Activated CD8-positive, alpha-beta memory T cell treated with anti-CD3 and anti-CD28 coated beads, Interleukin-2, amount 10 ng/mL, durations not matched to agents 7 days and 5 days (primary cell): ENCODE measurements at regions not wholly inside any gene's neighbourhood (a gene's known extent, or its start where the extent isn't known, plus 50 kb on each side); places are given as distances from the start of the nearest gene placed in this dataset.

Experiments
- ATAC-seq: fragments of 150-1000 bp; cut with Tn5 transposase; one replicate; pipeline ENCODE4 v1.10.0; 2021; ENCODE audit warnings: moderate library complexity
- CTCF ChIA-PET: fragments of 350-600 bp; sonication (Branson Sonifier 250); formaldehyde crosslinking; loops from one replicate; lab custom pipeline; 2021; ENCODE audit warnings: antibody characterized with exemption; lab: Charles Lee
- DNase-seq: peaks from one replicate; pipeline ENCODE4 v3.0.0-alpha.2; 2020
- H3K27ac Mint-ChIP-seq: one replicate; pipeline ENCODE4 v1.8.0; 2021; ENCODE audit warnings: mild to moderate bottlenecking, mixed read lengths
- H3K27me3 Mint-ChIP-seq: one replicate; pipeline ENCODE4 v1.8.0; 2021; ENCODE audit warnings: mixed read lengths
- H3K36me3 Mint-ChIP-seq: one replicate; pipeline ENCODE4 v1.8.0; 2021; ENCODE audit warnings: mild to moderate bottlenecking, mixed read lengths
- H3K4me1 Mint-ChIP-seq: one replicate; pipeline ENCODE4 v1.8.0; 2021; ENCODE audit warnings: mixed read lengths
- H3K4me3 Mint-ChIP-seq: one replicate; pipeline ENCODE4 v1.8.0; 2021; ENCODE audit warnings: mild to moderate bottlenecking, moderate library complexity, mixed read lengths
- H3K9me3 Mint-ChIP-seq: one replicate; pipeline ENCODE4 v1.8.0; 2022; ENCODE audit warnings: low read depth, mixed read lengths

- Mint-ChIP-seq H3K27ac (no peak overlapping the region), H3K27me3 (peaks cover 3% of the 10 kb centered on the region), H3K9me3 (no peaks in the 10 kb centered on the region), H3K4me1 (no peaks in the 10 kb centered on the region), H3K4me3 (no peak overlapping the region), H3K36me3 (no peaks in the 10 kb centered on the region)
- no peak for ATAC-seq
- CTCF ChIA-PET, result no interaction called here
- DNase-seq, result no peak
Measured at GRCh38 chr21:16194095-16194787, 464.5 kb downstream of the USP25 start.

DNA sequence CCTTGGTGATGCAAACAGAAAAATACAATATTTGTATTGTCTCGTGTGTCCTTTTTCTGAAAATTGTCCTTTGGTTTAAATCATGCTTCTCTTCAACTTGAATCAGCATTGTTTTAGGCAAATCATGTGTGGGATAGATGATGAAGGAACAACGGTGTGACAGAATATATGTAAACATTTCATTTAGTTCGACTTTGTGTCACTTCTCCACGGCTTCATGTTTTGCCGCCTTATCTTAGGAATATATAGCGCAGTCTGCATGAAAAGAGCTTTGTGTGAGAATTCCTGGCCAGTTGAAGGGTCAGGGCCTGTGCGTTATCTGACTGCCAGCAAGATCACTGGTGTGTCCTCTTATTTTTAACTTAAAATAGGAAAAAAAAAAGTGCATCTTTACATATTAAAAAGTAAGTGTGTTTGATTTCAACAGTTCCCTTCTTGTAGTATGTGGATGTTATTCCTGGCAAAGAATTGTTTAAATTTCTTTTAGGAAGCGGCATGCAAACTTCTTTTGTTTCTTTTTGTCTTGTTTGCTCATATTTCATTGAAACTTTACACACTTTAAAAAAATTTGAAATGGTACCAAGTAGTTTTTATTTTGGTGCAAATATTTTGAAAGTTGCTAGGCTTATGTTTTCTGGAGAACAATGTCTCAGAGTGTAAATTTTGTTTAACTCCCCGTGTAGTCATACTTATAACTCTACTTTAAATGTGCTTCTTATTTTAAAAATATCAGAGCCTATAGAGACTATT is 465.2 kb downstream of the USP25 start:
- Mint-ChIP-seq H3K27ac (no peak overlapping the region), H3K4me3 (no peak overlapping the region), H3K27me3 (peaks cover 3% of the 10 kb centered on the region), H3K4me1 (no peaks in the 10 kb centered on the region), H3K36me3 (no peaks in the 10 kb centered on the region), H3K9me3 (no peaks in the 10 kb centered on the region)
- no peak for ATAC-seq
- CTCF ChIA-PET, result no interaction called here
- no peak for DNase-seq

GRCh38 chr21:16195538-16195910 is 465.7 kb downstream of the USP25 start:
- H3K27ac Mint-ChIP-seq, result no peak overlapping the region
- no peak overlapping the region for H3K4me3 Mint-ChIP-seq
- no peaks in the 10 kb centered on the region for H3K36me3 Mint-ChIP-seq
- no peaks in the 10 kb centered on the region for H3K9me3 Mint-ChIP-seq
- H3K4me1 Mint-ChIP-seq, result no peaks in the 10 kb centered on the region
- peaks cover 3% of the 10 kb centered on the region for H3K27me3 Mint-ChIP-seq
- CTCF ChIA-PET, result no interaction called here
- DNase-seq (no peak), ATAC-seq (no peak)

DNA sequence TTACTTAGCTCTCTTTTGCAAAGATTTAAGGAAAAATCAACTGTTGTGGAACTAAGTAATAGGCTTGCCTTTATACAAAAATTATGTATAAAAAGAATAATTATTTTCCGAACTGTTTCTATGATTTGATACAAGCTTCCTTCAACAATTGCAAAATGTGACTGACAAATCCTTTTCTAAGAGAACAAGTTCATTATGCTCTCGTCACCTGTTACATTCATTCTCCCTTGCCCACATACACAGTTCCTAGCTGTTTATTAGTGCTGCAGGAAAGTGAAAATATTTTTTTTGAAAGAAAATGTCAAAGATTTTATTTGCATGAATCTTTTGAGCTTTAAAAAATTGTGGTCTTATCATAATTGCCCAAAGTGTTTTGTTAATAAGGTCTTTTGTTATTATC is 466.2 kb downstream of the USP25 start:
- no peak overlapping the region for H3K27ac Mint-ChIP-seq
- no peaks in the 10 kb centered on the region for H3K36me3 Mint-ChIP-seq
- DNase-seq, result no peak
- no peaks in the 10 kb centered on the region for H3K4me1 Mint-ChIP-seq
- ATAC-seq, result no peak
- CTCF ChIA-PET, result no interaction called here
- no peak overlapping the region for H3K4me3 Mint-ChIP-seq
- peaks cover 3% of the 10 kb centered on the region for H3K27me3 Mint-ChIP-seq
- H3K9me3 Mint-ChIP-seq, result no peaks in the 10 kb centered on the region

DNA sequence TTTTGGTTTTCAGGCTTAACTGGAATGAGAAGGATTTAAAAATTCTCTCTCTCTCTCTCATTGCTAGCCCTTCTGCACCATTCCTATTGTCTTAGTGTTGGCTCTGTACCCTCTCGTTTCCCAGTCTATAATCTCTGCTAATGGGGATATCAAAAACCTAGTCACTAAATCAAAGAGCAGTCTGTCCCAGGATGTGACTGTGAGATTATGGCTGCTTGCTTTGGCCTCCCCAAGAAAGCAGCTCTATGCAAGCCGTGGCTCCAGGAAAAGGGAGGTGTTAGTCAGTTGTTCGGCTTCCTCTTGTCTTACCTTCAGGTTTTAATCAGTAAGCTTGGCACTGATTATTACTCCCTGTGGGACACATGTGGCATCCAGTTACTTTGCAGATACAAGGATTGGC is 468.8 kb downstream of the USP25 start:
- CTCF ChIA-PET, result no interaction called here
- no peaks in the 10 kb centered on the region for H3K4me1 Mint-ChIP-seq
- H3K36me3 Mint-ChIP-seq, result no peaks in the 10 kb centered on the region
- no peak overlapping the region for H3K27ac Mint-ChIP-seq
- ATAC-seq (no peak), DNase-seq (no peak)
- peaks cover 3% of the 10 kb centered on the region for H3K27me3 Mint-ChIP-seq
- no peaks in the 10 kb centered on the region for H3K9me3 Mint-ChIP-seq
- no peak overlapping the region for H3K4me3 Mint-ChIP-seq

DNA sequence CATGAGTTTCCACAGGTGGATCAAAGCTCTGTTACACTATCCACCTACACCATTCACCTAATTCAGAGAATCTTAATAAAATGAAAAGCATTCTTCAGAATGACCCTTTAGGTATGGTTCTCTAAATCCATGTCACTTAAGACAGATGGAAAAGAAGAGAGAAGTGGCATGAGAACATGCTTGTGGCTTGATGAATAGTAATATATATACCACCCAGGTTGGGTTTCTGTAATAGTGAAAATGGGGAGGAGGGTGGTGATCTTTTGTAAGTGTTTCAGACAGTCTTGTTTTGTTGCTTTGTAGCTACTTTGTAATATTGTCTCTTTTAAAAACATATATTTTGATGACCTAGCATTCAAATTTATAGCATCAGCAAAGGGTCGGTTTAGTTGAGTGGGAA is 469.8 kb downstream of the USP25 start:
- ATAC-seq (no peak), DNase-seq (no peak)
- Mint-ChIP-seq H3K27me3 (no peaks in the 10 kb centered on the region), H3K27ac (no peak overlapping the region), H3K4me1 (no peaks in the 10 kb centered on the region), H3K9me3 (no peaks in the 10 kb centered on the region), H3K36me3 (no peaks in the 10 kb centered on the region), H3K4me3 (no peak overlapping the region)
- CTCF ChIA-PET, result no interaction called here

DNA sequence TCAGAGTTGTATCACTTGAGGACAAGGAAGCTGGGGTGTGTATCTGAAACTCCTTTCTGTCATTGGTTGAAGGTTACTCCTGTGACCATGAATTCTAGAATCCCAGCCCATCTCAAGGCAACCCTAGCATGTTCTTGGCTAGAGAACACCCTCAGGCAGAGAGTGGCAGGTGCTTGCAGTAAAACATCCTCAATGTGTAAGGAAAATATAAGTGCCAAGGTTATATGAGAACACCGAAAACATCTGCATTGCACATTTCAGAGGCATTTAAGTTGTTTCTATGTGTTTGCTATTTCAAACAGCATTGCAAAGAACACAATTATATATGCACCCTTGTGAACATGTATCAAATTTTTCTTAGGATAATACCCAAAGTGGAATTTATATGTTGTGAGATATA is 471.9 kb downstream of the USP25 start:
- Mint-ChIP-seq H3K4me1 (no peaks in the 10 kb centered on the region), H3K27me3 (no peaks in the 10 kb centered on the region), H3K4me3 (no peak overlapping the region), H3K36me3 (no peaks in the 10 kb centered on the region), H3K9me3 (no peaks in the 10 kb centered on the region), H3K27ac (no peak overlapping the region)
- no peak for ATAC-seq
- CTCF ChIA-PET, result no interaction called here
- no peak for DNase-seq

DNA sequence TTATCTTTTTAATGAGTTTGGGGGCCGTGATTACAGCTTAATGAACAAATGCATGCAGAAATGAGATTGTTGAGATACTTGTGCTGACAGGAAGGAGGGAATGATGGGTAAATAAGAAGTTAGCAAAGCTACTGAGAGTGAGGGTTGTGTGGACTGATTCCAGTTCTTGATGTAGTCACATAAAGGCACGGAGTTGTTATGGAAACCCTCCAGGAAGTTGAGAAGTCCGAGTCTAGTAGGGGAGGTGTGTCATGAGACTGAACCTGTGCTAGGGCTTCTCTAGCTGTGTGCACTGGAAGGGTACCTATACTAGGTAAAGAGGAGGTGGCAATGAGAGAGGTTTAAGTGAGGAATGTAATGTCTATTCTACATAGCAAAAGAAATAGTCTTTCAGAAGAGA is 475.7 kb downstream of the USP25 start:
- Mint-ChIP-seq H3K9me3 (no peaks in the 10 kb centered on the region), H3K27ac (no peak overlapping the region), H3K4me3 (no peak overlapping the region), H3K4me1 (no peaks in the 10 kb centered on the region), H3K36me3 (no peaks in the 10 kb centered on the region), H3K27me3 (no peaks in the 10 kb centered on the region)
- DNase-seq (no peak), ATAC-seq (no peak)
- CTCF ChIA-PET, result no interaction called here

DNA sequence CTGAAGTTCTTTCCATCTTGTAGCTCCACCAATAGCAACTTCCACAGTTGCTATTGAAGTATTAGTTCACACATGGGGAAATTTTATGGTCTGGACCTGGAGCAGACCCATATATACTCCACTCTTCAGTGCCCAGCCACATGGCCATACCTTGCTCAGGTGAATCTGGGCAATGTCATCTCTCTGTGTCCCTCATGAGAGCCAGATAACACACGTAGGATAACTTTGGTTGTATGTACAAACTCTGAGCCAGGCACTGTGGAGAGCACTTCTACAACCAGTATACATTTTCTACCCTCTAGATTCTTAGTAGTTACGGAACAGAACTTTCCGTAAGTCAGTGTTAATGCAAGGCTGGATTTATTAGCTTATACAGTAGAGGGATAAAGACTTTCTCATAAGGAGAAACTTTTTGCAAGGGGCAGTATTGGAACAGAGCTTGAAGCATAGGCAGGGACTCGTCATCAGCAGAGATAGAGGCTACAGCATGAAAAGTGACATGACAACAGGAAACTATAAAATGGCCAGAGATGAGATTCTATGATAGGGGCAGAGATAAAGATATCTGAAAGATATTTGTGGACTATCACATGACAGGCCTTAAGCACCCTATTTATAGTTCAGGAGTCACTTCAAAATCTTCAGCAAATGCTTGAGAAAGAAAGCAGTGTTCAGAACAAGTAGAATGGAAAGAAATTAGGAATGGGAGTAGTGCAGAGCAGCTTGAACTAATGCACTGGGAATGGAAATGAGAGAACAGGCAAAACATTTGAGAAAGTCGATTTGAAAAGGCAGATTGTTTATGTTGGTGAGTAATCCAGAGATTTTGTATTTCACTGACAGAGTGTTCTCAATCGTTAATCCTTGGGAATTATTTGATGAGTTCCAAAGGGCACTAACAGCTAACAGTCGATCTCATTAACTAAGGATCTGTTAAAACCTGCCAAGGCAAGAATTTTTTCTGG is 481.8 kb downstream of the USP25 start:
- ATAC-seq, result no peak
- no peaks in the 10 kb centered on the region for H3K36me3 Mint-ChIP-seq
- H3K9me3 Mint-ChIP-seq, result no peaks in the 10 kb centered on the region
- no peak for DNase-seq
- no peaks in the 10 kb centered on the region for H3K27me3 Mint-ChIP-seq
- no peak overlapping the region for H3K27ac Mint-ChIP-seq
- CTCF ChIA-PET, result no interaction called here
- H3K4me3 Mint-ChIP-seq, result no peak overlapping the region
- H3K4me1 Mint-ChIP-seq, result no peaks in the 10 kb centered on the region

DNA sequence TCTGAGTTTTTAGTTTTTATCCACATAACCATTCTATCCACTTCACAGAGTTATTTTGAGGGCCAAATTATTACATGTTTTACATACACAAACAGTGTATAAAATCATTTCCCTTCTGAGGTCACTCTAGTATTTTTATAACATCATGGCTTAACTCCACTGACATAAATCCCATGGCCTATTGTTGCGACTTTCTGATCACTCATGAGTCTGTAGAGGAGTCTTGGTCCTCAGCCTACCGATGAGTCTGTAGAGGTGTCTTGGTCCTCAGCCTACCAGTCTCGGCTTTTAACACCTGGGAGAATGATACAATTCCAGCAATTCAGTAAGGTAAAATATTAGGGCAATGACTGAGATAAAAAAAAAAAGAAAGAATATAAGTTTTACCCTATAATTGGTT is 483.7 kb downstream of the USP25 start:
- no peaks in the 10 kb centered on the region for H3K4me1 Mint-ChIP-seq
- no peak for DNase-seq
- ATAC-seq, result no peak
- H3K4me3 Mint-ChIP-seq, result no peak overlapping the region
- H3K9me3 Mint-ChIP-seq, result no peaks in the 10 kb centered on the region
- no peak overlapping the region for H3K27ac Mint-ChIP-seq
- H3K27me3 Mint-ChIP-seq, result no peaks in the 10 kb centered on the region
- CTCF ChIA-PET, result no interaction called here
- no peaks in the 10 kb centered on the region for H3K36me3 Mint-ChIP-seq

DNA sequence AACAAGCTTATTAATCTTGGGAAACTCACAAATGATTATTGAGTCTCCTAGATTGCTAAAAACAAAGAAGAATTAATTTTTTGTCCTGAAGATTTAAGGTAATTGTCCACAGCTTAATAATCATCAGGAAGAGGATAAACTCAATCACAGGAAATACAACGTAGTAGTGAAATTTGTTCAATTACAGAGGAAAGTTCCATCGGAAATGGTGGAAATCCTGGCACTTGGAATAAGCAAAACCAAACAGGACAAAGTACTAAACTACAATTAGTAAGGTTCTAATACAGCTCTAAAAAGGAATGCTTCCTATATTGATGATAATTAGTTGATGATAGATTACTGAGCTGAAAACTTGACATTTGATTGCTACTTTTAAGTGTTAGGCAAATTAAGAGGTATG is 485.4 kb downstream of the USP25 start:
- Mint-ChIP-seq H3K36me3 (no peaks in the 10 kb centered on the region), H3K4me1 (no peaks in the 10 kb centered on the region)
- CTCF ChIA-PET, result no interaction called here

DNA sequence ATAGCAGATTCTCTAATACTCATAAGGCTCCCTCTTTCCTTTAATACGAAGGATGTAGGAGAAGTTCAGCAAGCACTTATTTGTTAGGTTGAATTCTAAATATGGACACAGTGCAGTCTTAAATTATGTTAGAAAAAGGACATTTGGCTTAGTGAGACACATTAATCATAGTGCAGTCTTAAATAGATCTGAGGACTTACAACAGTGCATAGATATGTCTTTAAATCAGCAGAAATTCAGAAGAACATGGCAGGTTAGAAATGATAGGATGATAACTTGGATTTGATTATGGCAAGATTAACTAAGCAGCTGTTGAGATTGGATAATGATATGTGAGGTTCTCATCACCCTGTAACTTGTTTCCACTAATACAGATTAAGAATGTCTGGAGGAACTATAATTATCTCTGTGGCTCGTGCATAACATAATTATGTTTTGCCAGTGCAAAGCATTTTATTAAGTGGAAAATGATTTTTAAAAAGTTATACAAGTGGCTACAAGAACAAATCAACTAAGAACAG is 485.9 kb downstream of the USP25 start:
- no peaks in the 10 kb centered on the region for H3K27me3 Mint-ChIP-seq
- no peak overlapping the region for H3K4me3 Mint-ChIP-seq
- no peaks in the 10 kb centered on the region for H3K4me1 Mint-ChIP-seq
- H3K27ac Mint-ChIP-seq, result no peak overlapping the region
- H3K9me3 Mint-ChIP-seq, result no peaks in the 10 kb centered on the region
- ATAC-seq (no peak), DNase-seq (no peak)
- CTCF ChIA-PET, result no interaction called here
- H3K36me3 Mint-ChIP-seq, result no peaks in the 10 kb centered on the region

More for the DNA sequence above, 485.4 kb downstream of the USP25 start:
- DNase-seq, result no peak
- Mint-ChIP-seq H3K4me3 (no peak overlapping the region), H3K27ac (no peak overlapping the region), H3K27me3 (no peaks in the 10 kb centered on the region), H3K9me3 (no peaks in the 10 kb centered on the region)
- ATAC-seq, result no peak

DNA sequence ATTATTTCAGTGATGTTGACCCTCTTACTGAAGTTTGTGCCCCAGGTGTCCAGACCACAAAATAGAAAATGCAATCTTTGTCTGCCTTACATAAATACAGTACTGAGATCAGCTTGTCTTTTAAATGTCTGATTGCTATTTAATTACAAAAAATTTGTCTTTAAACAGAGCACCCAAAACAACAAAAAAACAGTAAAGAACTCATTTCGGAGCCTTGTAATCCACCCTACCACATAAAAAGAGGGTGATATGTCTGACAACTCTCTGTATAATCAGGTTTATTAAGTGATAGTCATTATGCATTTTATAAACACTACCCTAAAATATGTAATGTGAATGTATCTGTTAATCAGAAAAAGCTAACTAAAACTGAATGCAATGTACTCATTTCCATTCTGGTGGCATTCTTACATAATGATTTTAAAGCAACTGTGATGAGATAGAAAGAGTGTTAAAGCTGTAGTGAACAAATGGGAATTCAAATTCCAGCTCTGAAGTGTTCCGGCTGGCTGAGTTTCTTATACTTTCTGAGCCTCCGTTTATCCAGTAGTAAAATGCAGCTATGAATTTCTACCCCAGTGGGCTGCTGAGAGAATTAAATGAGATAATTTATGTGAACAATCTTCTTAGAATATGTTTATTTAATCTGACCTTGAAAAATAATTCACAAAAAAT is 486.6 kb downstream of the USP25 start:
- no peak overlapping the region for H3K4me3 Mint-ChIP-seq
- no peaks in the 10 kb centered on the region for H3K9me3 Mint-ChIP-seq
- H3K27me3 Mint-ChIP-seq, result no peaks in the 10 kb centered on the region
- ATAC-seq, result no peak
- no peak overlapping the region for H3K27ac Mint-ChIP-seq
- no peaks in the 10 kb centered on the region for H3K36me3 Mint-ChIP-seq
- no peaks in the 10 kb centered on the region for H3K4me1 Mint-ChIP-seq
- CTCF ChIA-PET, result no interaction called here
- DNase-seq, result no peak
